Neutrophil (primary cell): ENCODE measurements at regions not wholly inside any gene's neighbourhood (a gene's known extent, or its start where the extent isn't known, plus 50 kb on each side); places are given as distances from the start of the nearest gene placed in this dataset.

ENCODE experiments used
- H3K27ac ChIP-seq: fragments of 200-600 bp; sonication (generic); 2 replicates; pipeline ENCODE4 v1.5.1; 2016; ENCODE audit warnings: mild to moderate bottlenecking, moderate library complexity
- H3K27me3 ChIP-seq: fragments of 200-600 bp; sonication (generic); 2 replicates; pipeline ENCODE4 v1.6.0; 2016; ENCODE audit warnings: mild to moderate bottlenecking
- H3K36me3 ChIP-seq: fragments of 200-600 bp; sonication (generic); 2 replicates; pipeline ENCODE4 v1.5.1; 2017
- H3K4me1 ChIP-seq, 2 experiments: fragments of 200-600 bp in 1 of 2; sonication (generic) in 1 of 2; 1 replicate in 1 of 2; 2 replicates in 1 of 2; pipeline versions ENCODE4 v1.5.1 to v1.6.1; 2013 to 2016; ENCODE audit warnings: low read depth in 1 of 2, low read length in 1 of 2, mild to moderate bottlenecking in 1 of 2, moderate library complexity in 1 of 2; ENCODE audit not compliant: control insufficient read depth in 1 of 2, insufficient read depth in 1 of 2
- H3K4me3 ChIP-seq, 2 experiments: fragments of 200-600 bp in 1 of 2; sonication (generic) in 1 of 2; 1 replicate in 1 of 2; 2 replicates in 1 of 2; pipeline ENCODE4 v1.5.1; 2013 to 2016; ENCODE audit warnings: low read depth in 1 of 2, low read length in 1 of 2, mild to moderate bottlenecking in 1 of 2, moderate library complexity in 1 of 2
- H3K9me3 ChIP-seq: fragments of 200-600 bp; sonication (generic); 2 replicates; pipeline ENCODE4 v1.5.1; 2016
- CTCF ChIP-seq: fragments of 200-600 bp; sonication (generic); IDR thresholded peaks from 2 replicates; pipeline ENCODE4 v1.5.1; 2016; ENCODE audit warnings: antibody characterized with exemption

- Histone ChIP-seq H3K36me3 (no peaks in the 10 kb centered on the region), H3K27me3 (no peaks in the 10 kb centered on the region), H3K9me3 (no peaks in the 10 kb centered on the region), H3K4me3 (no peak overlapping the region), H3K27ac (no peak overlapping the region), H3K4me1 (no peaks in the 10 kb centered on the region)
- TF ChIP-seq CTCF = no peak
Observed at GRCh38 chr5:60377826-60378225, 322.1 kb downstream of the DEPDC1B start.

- Histone ChIP-seq H3K4me1 (no peaks in the 10 kb centered on the region), H3K9me3 (no peaks in the 10 kb centered on the region), H3K36me3 (no peaks in the 10 kb centered on the region), H3K27ac (no peak overlapping the region), H3K4me3 (no peak overlapping the region), H3K27me3 (no peaks in the 10 kb centered on the region)
- TF ChIP-seq CTCF = no peak
Observed at GRCh38 chr5:60376860-60377259, 323.1 kb downstream of the DEPDC1B start.

GRCh38 chr5:60374409-60374808, 325.6 kb downstream of the DEPDC1B start:
- H3K27ac ChIP-seq = no peak overlapping the region
- no peak for TF ChIP-seq CTCF

GRCh38 chr5:60372786-60373185, 327.2 kb downstream of the DEPDC1B start:
- H3K4me1 ChIP-seq = no peaks in the 10 kb centered on the region
- no peaks in the 10 kb centered on the region for H3K36me3 ChIP-seq
- TF ChIP-seq CTCF = no peak
- H3K27ac ChIP-seq = no peak overlapping the region
- H3K27me3 ChIP-seq = no peaks in the 10 kb centered on the region
- no peaks in the 10 kb centered on the region for H3K9me3 ChIP-seq
- H3K4me3 ChIP-seq = no peak overlapping the region

More at GRCh38 chr5:60374409-60374808, 325.6 kb downstream of the DEPDC1B start:
- Histone ChIP-seq H3K27me3 (no peaks in the 10 kb centered on the region), H3K9me3 (no peaks in the 10 kb centered on the region), H3K36me3 (no peaks in the 10 kb centered on the region), H3K4me3 (no peak overlapping the region), H3K4me1 (no peaks in the 10 kb centered on the region)

GRCh38 chr5:60371065-60371464, 328.9 kb downstream of the DEPDC1B start:
- TF ChIP-seq CTCF = no peak
- Histone ChIP-seq H3K27me3 (no peaks in the 10 kb centered on the region), H3K27ac (no peak overlapping the region), H3K4me3 (no peak overlapping the region), H3K4me1 (no peaks in the 10 kb centered on the region), H3K9me3 (no peaks in the 10 kb centered on the region), H3K36me3 (no peaks in the 10 kb centered on the region)

- Histone ChIP-seq H3K27ac (no peak overlapping the region), H3K36me3 (no peaks in the 10 kb centered on the region)
Observed at GRCh38 chr5:60370508-60370907, 329.5 kb downstream of the DEPDC1B start.

More at GRCh38 chr5:60370508-60370907, 329.5 kb downstream of the DEPDC1B start:
- no peaks in the 10 kb centered on the region for H3K27me3 ChIP-seq
- H3K9me3 ChIP-seq = no peaks in the 10 kb centered on the region
- TF ChIP-seq CTCF = no peak
- H3K4me1 ChIP-seq = no peaks in the 10 kb centered on the region
- no peak overlapping the region for H3K4me3 ChIP-seq
